Transverse colon (tissue), 4 donors: ENCODE measurements at regions not wholly inside any gene's neighbourhood (a gene's known extent, or its start where the extent isn't known, plus 50 kb on each side); places are given as distances from the start of the nearest gene placed in this dataset.

Experiments
- DNase-seq: peaks from one replicate; pipeline ENCODE4 v3.0.0-alpha.2; 2019
- H3K27ac ChIP-seq, 4 donors: fragments of 200-600 bp; sonication (generic); 2 replicates each; pipeline ENCODE4 v1.5.1; 2016 to 2018; ENCODE audit warnings: inconsistent platforms in 4 of 4
- H3K27me3 ChIP-seq: fragments of 200-600 bp; sonication (generic); 2 replicates; pipeline ENCODE4 v1.5.1; 2017; ENCODE audit warnings: inconsistent platforms
- H3K36me3 ChIP-seq, 4 donors: fragments of 200-600 bp; sonication (generic); 2 replicates each; pipeline ENCODE4 v1.5.1; 2017 to 2019; ENCODE audit warnings: inconsistent platforms in 4 of 4
- H3K4me1 ChIP-seq, 4 donors: fragments of 200-600 bp; sonication (generic); 2 replicates each; pipeline ENCODE4 v1.5.1; 2017 to 2020; ENCODE audit warnings: inconsistent platforms in 4 of 4
- H3K4me3 ChIP-seq, 4 donors: fragments of 200-600 bp; sonication (generic); 1 replicate in 1 of 4; 2 replicates in 3 of 4; pipeline versions ENCODE4 v1.5.1 to v1.6.1; 2017 to 2019; ENCODE audit warnings: inconsistent platforms in 4 of 4
- H3K9me3 ChIP-seq, 2 donors: fragments of 200-600 bp; sonication (generic); 2 replicates each; pipeline ENCODE4 v1.5.1; 2017 to 2019; ENCODE audit warnings: inconsistent platforms in 2 of 2
- EP300 ChIP-seq: sonication (generic); formaldehyde crosslinking; IDR thresholded peaks from one replicate; pipeline ENCODE4 v1.6.1; 2017; ENCODE audit warnings: antibody characterized with exemption, low read depth
- POLR2A ChIP-seq: fragments of 450-650 bp; IDR thresholded peaks from one replicate; pipeline ENCODE4 v1.6.1; 2016; ENCODE audit warnings: antibody characterized with exemption, mild to moderate bottlenecking, moderate library complexity
- POLR2AphosphoS5 ChIP-seq, 3 donors: sonication (generic); formaldehyde crosslinking; IDR thresholded peaks; one replicate each; pipeline ENCODE4 v1.6.1; 2016; ENCODE audit warnings: antibody characterized with exemption in 3 of 3
- WGBS, 2 donors: methylation state at CpG; one replicate each; pipeline ENCODE4 v1.1.5; 2018; ENCODE audit warnings: low coverage in 1 of 2; 5-methylcytosine and 5-hydroxymethylcytosine counted together
- in situ Hi-C, 4 donors: fragments of 200-750 bp; cut with MboI; loops; one replicate each; pipeline versions ENCODE4 v1.15.0 to v1.15.1; 2017; ENCODE audit warnings: low sequenced_read_pairs in 3 of 4, low pct_ligation_motif_present in 1 of 4, low pct_unique_long_range_greater_than_20kb in 1 of 4
- intact Hi-C: fragments of 100-400 bp; cut with DNase I; formaldehyde crosslinking; loops from one replicate; pipeline ENCODE4 v1.15.1; 2023; ENCODE audit warnings: low total_unique reads
- TF ChIP-seq, protein P1 (sequence below), 5 experiments: fragments of 200-600 bp in 3 of 5; fragments of 450-650 bp in 2 of 5; sonication (generic) in 3 of 5; IDR thresholded peaks; 1 replicate in 2 of 5; 2 replicates in 3 of 5; pipeline ENCODE4 v1.5.1; 2016 to 2017; ENCODE audit warnings: antibody characterized with exemption in 5 of 5, inconsistent platforms in 3 of 5, mild to moderate bottlenecking in 2 of 5, moderate library complexity in 1 of 5

DNA sequence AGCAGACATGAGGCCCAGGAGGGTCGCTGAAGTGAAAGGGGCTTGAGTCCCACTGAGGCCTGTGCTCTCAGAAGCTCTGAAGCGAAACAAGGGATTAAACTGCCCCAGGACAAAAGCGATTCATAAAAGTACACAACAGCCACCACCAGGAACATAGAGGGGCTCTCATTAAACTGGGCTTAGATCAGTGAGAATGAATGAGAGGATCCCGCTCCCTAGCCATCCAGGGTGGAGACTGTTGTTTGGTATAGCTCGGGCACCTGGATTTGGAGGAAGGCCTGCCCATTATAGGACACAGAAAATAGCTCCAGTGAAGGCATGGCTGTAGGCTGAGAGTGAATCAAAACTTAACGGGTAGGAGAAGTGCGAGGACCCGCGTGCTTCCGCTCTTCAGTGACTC, 91.6 kb upstream of the TAB2 start:
- WGBS, 2 donors = 90 to 100% methylated on average over 4 to 10 of the region's 10 CpGs
- in situ Hi-C loops = no loop called here

DNA sequence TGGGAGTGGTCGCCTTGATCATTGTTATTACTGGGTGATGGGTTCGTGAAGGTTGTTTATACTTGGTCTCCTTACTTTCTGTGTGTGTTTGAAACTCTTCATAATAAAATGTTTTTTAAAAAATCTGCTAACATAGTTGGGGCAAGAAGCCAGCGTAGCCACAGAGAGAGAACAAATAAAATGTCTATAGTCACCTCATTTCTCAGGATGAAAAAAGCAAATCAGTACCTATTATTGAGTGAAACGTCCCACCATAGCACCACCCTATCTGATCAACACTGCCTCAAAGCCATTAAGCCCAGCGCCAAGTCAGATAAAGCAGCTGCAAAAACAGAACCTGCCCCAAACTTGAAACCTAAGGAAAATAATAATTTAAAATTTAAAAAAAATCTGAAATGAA, 89.7 kb upstream of the TAB2 start:
- Histone ChIP-seq H3K4me1 (peaks cover 0 to 34% (median 12%) of the 10 kb centered on the region in 4 donors), H3K27ac (no peak overlapping the region), H3K4me3 (no peak overlapping the region), H3K36me3 (no peaks in the 10 kb centered on the region), H3K27me3 (no peaks in the 10 kb centered on the region), H3K9me3 (no peaks in the 10 kb centered on the region)
- DNase-seq = no peak
- 78 to 83% methylated on average over 5 of the region's 5 CpGs for WGBS, 2 donors
- TF ChIP-seq, protein P1, sequence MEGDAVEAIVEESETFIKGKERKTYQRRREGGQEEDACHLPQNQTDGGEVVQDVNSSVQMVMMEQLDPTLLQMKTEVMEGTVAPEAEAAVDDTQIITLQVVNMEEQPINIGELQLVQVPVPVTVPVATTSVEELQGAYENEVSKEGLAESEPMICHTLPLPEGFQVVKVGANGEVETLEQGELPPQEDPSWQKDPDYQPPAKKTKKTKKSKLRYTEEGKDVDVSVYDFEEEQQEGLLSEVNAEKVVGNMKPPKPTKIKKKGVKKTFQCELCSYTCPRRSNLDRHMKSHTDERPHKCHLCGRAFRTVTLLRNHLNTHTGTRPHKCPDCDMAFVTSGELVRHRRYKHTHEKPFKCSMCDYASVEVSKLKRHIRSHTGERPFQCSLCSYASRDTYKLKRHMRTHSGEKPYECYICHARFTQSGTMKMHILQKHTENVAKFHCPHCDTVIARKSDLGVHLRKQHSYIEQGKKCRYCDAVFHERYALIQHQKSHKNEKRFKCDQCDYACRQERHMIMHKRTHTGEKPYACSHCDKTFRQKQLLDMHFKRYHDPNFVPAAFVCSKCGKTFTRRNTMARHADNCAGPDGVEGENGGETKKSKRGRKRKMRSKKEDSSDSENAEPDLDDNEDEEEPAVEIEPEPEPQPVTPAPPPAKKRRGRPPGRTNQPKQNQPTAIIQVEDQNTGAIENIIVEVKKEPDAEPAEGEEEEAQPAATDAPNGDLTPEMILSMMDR (IDR thresholded peaks at IDR 0.05) = no peak
- TF ChIP-seq POLR2AphosphoS5 (IDR thresholded peaks at IDR 0.05) (no peak), EP300 (no peak), POLR2A (no peak)
- intact Hi-C loops (no loop called here), in situ Hi-C loops (no loop called here)

More for the DNA sequence above, 91.6 kb upstream of the TAB2 start:
- TF ChIP-seq POLR2AphosphoS5 (IDR thresholded peaks at IDR 0.05) (no peak), POLR2A (no peak), EP300 (no peak)
- TF ChIP-seq, protein P1 (IDR thresholded peaks at IDR 0.05) = no peak
- no peaks in the 10 kb centered on the region for H3K9me3 ChIP-seq
- no peak overlapping the region for H3K4me3 ChIP-seq
- H3K36me3 ChIP-seq = no peaks in the 10 kb centered on the region
- intact Hi-C loops = no loop called here
- no peak overlapping the region for H3K27ac ChIP-seq
- no peaks in the 10 kb centered on the region for H3K27me3 ChIP-seq
- no peak for DNase-seq
- H3K4me1 ChIP-seq = peaks cover 0 to 27% (median 12%) of the 10 kb centered on the region in 4 donors

DNA sequence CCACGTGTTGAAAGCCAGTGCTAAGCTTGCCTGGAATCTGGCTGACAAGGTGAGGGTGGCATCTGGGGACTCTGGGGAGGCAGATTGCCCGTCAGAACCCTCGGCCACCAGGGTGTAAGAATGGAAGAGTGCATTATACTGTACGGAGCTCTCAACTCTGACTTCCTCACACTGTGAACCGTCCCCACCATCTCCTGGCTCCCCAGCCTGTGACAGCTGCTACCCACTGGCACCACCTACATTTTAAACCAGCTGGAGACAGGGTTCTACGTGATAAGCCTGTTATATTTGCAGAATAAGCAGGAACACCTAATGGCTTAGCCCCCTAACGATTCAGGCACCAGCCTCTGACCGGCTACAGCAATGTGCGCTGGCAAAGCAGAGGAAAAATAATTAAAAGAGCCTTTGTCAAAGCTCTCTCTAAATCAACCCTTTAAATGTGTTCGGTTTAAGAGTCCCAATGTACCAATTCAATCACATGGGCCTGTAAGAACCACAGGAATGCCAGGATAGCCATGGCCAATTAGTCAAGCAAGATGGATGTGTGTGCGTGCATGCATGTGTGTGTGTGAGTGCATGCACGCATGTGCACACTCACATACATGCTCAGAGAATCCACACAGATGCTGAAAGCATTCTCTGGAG, 89.1 kb upstream of the TAB2 start:
- no peaks in the 10 kb centered on the region for H3K36me3 ChIP-seq
- in situ Hi-C loops (no loop called here), intact Hi-C loops (no loop called here)
- H3K4me3 ChIP-seq = no peak overlapping the region
- H3K9me3 ChIP-seq = no peaks in the 10 kb centered on the region
- no peak overlapping the region for H3K27ac ChIP-seq
- TF ChIP-seq, protein P1 (IDR thresholded peaks at IDR 0.05) = no peak
- TF ChIP-seq POLR2A = no peak
- no peak for TF ChIP-seq POLR2AphosphoS5 (IDR thresholded peaks at IDR 0.05)
- no peak for TF ChIP-seq EP300
- peaks cover 0 to 33% (median 14%) of the 10 kb centered on the region in 4 donors for H3K4me1 ChIP-seq
- WGBS, 2 donors = 81 to 95% methylated on average over 4 to 12 of the region's 12 CpGs
- H3K27me3 ChIP-seq = no peaks in the 10 kb centered on the region
- DNase-seq = no peak

DNA sequence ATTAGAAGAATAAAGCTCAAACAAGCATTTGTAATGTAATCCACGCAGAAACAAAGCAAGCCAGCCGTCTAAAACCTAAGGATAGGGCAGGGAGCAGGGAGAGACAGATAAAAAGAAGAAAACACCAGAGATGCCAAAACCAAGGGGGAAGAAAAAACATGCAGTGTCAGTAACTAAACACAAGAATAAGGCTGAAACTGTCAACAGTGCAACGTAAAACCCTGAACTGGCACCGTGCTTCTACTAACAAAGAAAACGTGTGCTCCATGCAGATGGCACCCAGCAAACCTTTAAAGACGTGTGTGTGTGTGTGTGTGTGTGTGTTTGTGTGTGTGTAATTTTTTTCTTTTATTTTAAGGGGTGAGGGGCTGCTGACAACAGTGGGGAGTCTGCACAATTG, 88.4 kb upstream of the TAB2 start:
- in situ Hi-C loops (no loop called here), intact Hi-C loops (no loop called here)
- Histone ChIP-seq H3K9me3 (no peaks in the 10 kb centered on the region), H3K27ac (no peak overlapping the region), H3K27me3 (no peaks in the 10 kb centered on the region), H3K4me3 (no peak overlapping the region), H3K4me1 (peaks cover 0 to 26% (median 10%) of the 10 kb centered on the region in 4 donors), H3K36me3 (no peaks in the 10 kb centered on the region)
- no peak for DNase-seq
- TF ChIP-seq POLR2A = no peak
- no peak for TF ChIP-seq POLR2AphosphoS5 (IDR thresholded peaks at IDR 0.05)
- TF ChIP-seq, protein P1 (IDR thresholded peaks at IDR 0.05) = no peak
- no peak for TF ChIP-seq EP300
- 79 to 97% methylated on average over 5 to 6 of the region's 6 CpGs for whole genome bisulfite sequencing, 2 donors
